ENCODE measurements at regions not wholly inside any gene's neighbourhood (a gene's known extent, or its start where the extent isn't known, plus 50 kb on each side); places are given as distances from the start of the nearest gene placed in this dataset.

GRCh38 chr5:119811458-119811857, 182.1 kb downstream of the FAM170A start:
- Histone ChIP-seq H3K9me1 (ENCODE audit: control insufficient read depth, extremely low read depth, insufficient read depth, low read length) (no peaks in the 10 kb centered on the region), H2AFZ (ENCODE audit: control insufficient read depth, low read length) (no peak overlapping the region), H3K36me3 (ENCODE audit: control insufficient read depth in 2 of 2, extremely low read depth in 1 of 2, insufficient read depth in 2 of 2, low read length in 2 of 2) (no peaks in the 10 kb centered on the region), H3K4me2 (ENCODE audit: control insufficient read depth, extremely low read depth, insufficient read depth, low read depth, low read length) (no peak overlapping the region), H3K79me2 (ENCODE audit: control insufficient read depth, insufficient read depth, low read length) (no peaks in the 10 kb centered on the region), H3K27me3 (ENCODE audit: control insufficient read depth, extremely low read depth, insufficient read depth, low read length) (no peaks in the 10 kb centered on the region), H3K4me3 (ENCODE audit: control insufficient read depth in 2 of 3, extremely low read depth in 1 of 3, insufficient read depth in 2 of 3, low read depth in 1 of 3, low read length in 3 of 3) (no peak overlapping the region), H3K4me1 (ENCODE audit: control insufficient read depth, extremely low read depth, insufficient read depth, low read length) (no peaks in the 10 kb centered on the region), H3K9ac (ENCODE audit: control insufficient read depth, extremely low read depth, insufficient read depth, low read length) (no peak overlapping the region), H4K20me1 (ENCODE audit: control insufficient read depth, extremely low read depth, insufficient read depth, low read length) (no peaks in the 10 kb centered on the region), H3K9me3 (ENCODE audit: control insufficient read depth, low read depth, low read length) (no peaks in the 10 kb centered on the region), H3K27ac (ENCODE audit: control insufficient read depth, insufficient read depth, low read length) (no peak overlapping the region)
- dilution Hi-C loops (cut with MboI; ENCODE audit: extremely low pct_ligation_motif_present, low sequenced_read_pairs) = no loop called here
- TF ChIP-seq EZH2 (IDR thresholded peaks at IDR 0.05; ENCODE audit: low read length) (no peak), CTCF (optimal IDR thresholded peaks at IDR 0.05 in 1 of 3, IDR thresholded peaks at IDR 0.05 in 1 of 3, conservative IDR thresholded peaks at IDR 0.05 in 1 of 3; ENCODE audit: extremely low read depth in 1 of 3, insufficient read depth in 2 of 3, low read length in 3 of 3) (no peak)
- no peak for DNase-seq (ENCODE audit: low read depth, low spot score)
- no peak for FAIRE-seq

GRCh38 chr5:119814655-119815054, 185.3 kb downstream of the FAM170A start:
- H3K36me3 ChIP-seq (ENCODE audit: control insufficient read depth in 2 of 2, extremely low read depth in 1 of 2, insufficient read depth in 2 of 2, low read length in 2 of 2) = no peaks in the 10 kb centered on the region
- no peak overlapping the region for H3K27ac ChIP-seq (ENCODE audit: control insufficient read depth, insufficient read depth, low read length)
- no peaks in the 10 kb centered on the region for H4K20me1 ChIP-seq (ENCODE audit: control insufficient read depth, extremely low read depth, insufficient read depth, low read length)
- no peaks in the 10 kb centered on the region for H3K79me2 ChIP-seq (ENCODE audit: control insufficient read depth, insufficient read depth, low read length)
- FAIRE-seq (no peak), DNase-seq (ENCODE audit: low read depth, low spot score) (no peak)
- H3K4me1 ChIP-seq (ENCODE audit: control insufficient read depth, extremely low read depth, insufficient read depth, low read length) = no peaks in the 10 kb centered on the region
- H3K4me2 ChIP-seq (ENCODE audit: control insufficient read depth, extremely low read depth, insufficient read depth, low read depth, low read length) = no peak overlapping the region
- dilution Hi-C loops (cut with MboI; ENCODE audit: extremely low pct_ligation_motif_present, low sequenced_read_pairs) = no loop called here
- no peak overlapping the region for H3K4me3 ChIP-seq (ENCODE audit: control insufficient read depth in 2 of 3, extremely low read depth in 1 of 3, insufficient read depth in 2 of 3, low read depth in 1 of 3, low read length in 3 of 3)
- no peaks in the 10 kb centered on the region for H3K27me3 ChIP-seq (ENCODE audit: control insufficient read depth, extremely low read depth, insufficient read depth, low read length)
- H3K9me3 ChIP-seq (ENCODE audit: control insufficient read depth, low read depth, low read length) = no peaks in the 10 kb centered on the region
- no peak for TF ChIP-seq CTCF (optimal IDR thresholded peaks at IDR 0.05 in 1 of 3, IDR thresholded peaks at IDR 0.05 in 1 of 3, conservative IDR thresholded peaks at IDR 0.05 in 1 of 3; ENCODE audit: extremely low read depth in 1 of 3, insufficient read depth in 2 of 3, low read length in 3 of 3)
- no peak for TF ChIP-seq EZH2 (IDR thresholded peaks at IDR 0.05; ENCODE audit: low read length)
- H3K9ac ChIP-seq (ENCODE audit: control insufficient read depth, extremely low read depth, insufficient read depth, low read length) = no peak overlapping the region
- no peak overlapping the region for H2AFZ ChIP-seq (ENCODE audit: control insufficient read depth, low read length)
- no peaks in the 10 kb centered on the region for H3K9me1 ChIP-seq (ENCODE audit: control insufficient read depth, extremely low read depth, insufficient read depth, low read length)
